ENCODE measurements at regions not wholly inside any gene's neighbourhood (a gene's known extent, or its start where the extent isn't known, plus 50 kb on each side); places are given as distances from the start of the nearest gene placed in this dataset.

GRCh38 chr21:29441651-29442050, 142.9 kb downstream of the BACH1 start:
- DNase-seq (ENCODE audit: low read depth): no peak

- DNase-seq (ENCODE audit: low read depth): no peak
Observed at GRCh38 chr21:29443411-29444010, 144.8 kb downstream of the BACH1 start.

GRCh38 chr21:29448766-29449165, 150.0 kb downstream of the BACH1 start:
- DNase-seq (ENCODE audit: low read depth): no peak

- DNase-seq (ENCODE audit: low read depth): no peak
Observed at GRCh38 chr21:29449306-29449950, 150.7 kb downstream of the BACH1 start.

- no peak for DNase-seq (ENCODE audit: low read depth)
Observed at GRCh38 chr21:29450058-29450457, 151.3 kb downstream of the BACH1 start.

GRCh38 chr21:29453511-29453910, 154.8 kb downstream of the BACH1 start:
- no peak for DNase-seq (ENCODE audit: low read depth)

GRCh38 chr21:29454179-29454578, 155.5 kb downstream of the BACH1 start:
- DNase-seq (ENCODE audit: low read depth): no peak

- no peak for DNase-seq (ENCODE audit: low read depth)
Observed at GRCh38 chr21:29462479-29462878, 163.8 kb downstream of the BACH1 start.

- no peak for DNase-seq (ENCODE audit: low read depth)
Observed at GRCh38 chr21:29465546-29465945, 166.8 kb downstream of the BACH1 start.

- no peak for DNase-seq (ENCODE audit: low read depth)
Observed at GRCh38 chr21:29466532-29466931, 167.8 kb downstream of the BACH1 start.

- no peak for DNase-seq (ENCODE audit: low read depth)
Observed at GRCh38 chr21:29470397-29470796, 171.7 kb downstream of the BACH1 start.

GRCh38 chr21:29473808-29474207, 175.1 kb downstream of the BACH1 start:
- no peak for DNase-seq (ENCODE audit: low read depth)

GRCh38 chr21:29475329-29475728, 176.6 kb downstream of the BACH1 start:
- no peak for DNase-seq (ENCODE audit: low read depth)

- no peak for DNase-seq (ENCODE audit: low read depth)
Observed at GRCh38 chr21:29477347-29477746, 178.6 kb downstream of the BACH1 start.

GRCh38 chr21:29477941-29478340, 179.2 kb downstream of the BACH1 start:
- DNase-seq (ENCODE audit: low read depth): peak; percentile 63

- DNase-seq (ENCODE audit: low read depth): no peak
Observed at GRCh38 chr21:29481081-29481480, 182.4 kb downstream of the BACH1 start.

GRCh38 chr21:29481641-29482040, 182.9 kb downstream of the BACH1 start:
- peak; percentile 12 for DNase-seq (ENCODE audit: low read depth)

GRCh38 chr21:29486306-29486807, 187.6 kb downstream of the BACH1 start:
- no peak for DNase-seq (ENCODE audit: low read depth)
